Epithelial cell of proximal tubule (primary cell): ENCODE measurements at regions not wholly inside any gene's neighbourhood (a gene's known extent, or its start where the extent isn't known, plus 50 kb on each side); places are given as distances from the start of the nearest gene placed in this dataset.

Source experiments
- DNase-seq: peaks from one replicate; pipeline ENCODE4 v3.0.0-alpha.2; 2011; ENCODE audit warnings: low read depth
- H3K4me3 ChIP-seq: 2 replicates; pipeline ENCODE4 v1.5.1; 2011; ENCODE audit warnings: low read depth, mild to moderate bottlenecking, low read length
- CTCF ChIP-seq: conservative IDR thresholded peaks from 2 replicates; pipeline ENCODE4 v1.5.1; 2012; ENCODE audit warnings: low read depth, mild to moderate bottlenecking, low read length

- no peak overlapping the region for H3K4me3 ChIP-seq
- TF ChIP-seq CTCF = no peak
- no peak for DNase-seq
These were observed 73.8 kb downstream of the DIO3 start for GRCh38 chr14:101634850-101635748.

- DNase-seq = no peak
- no peak overlapping the region for H3K4me3 ChIP-seq
- TF ChIP-seq CTCF = no peak
These were observed 74.7 kb downstream of the DIO3 start for GRCh38 chr14:101635749-101636560.

- H3K4me3 ChIP-seq = no peak overlapping the region
- DNase-seq = no peak
- TF ChIP-seq CTCF = no peak
These were observed 78.0 kb downstream of the DIO3 start for GRCh38 chr14:101639241-101639833.

- TF ChIP-seq CTCF = no peak
- no peak for DNase-seq
- H3K4me3 ChIP-seq = no peak overlapping the region
These were observed 82.4 kb downstream of the DIO3 start for GRCh38 chr14:101643651-101644050.

GRCh38 chr14:101654051-101654450, 92.8 kb downstream of the DIO3 start:
- no peak for DNase-seq
- TF ChIP-seq CTCF = no peak
- no peak overlapping the region for H3K4me3 ChIP-seq

GRCh38 chr14:101657372-101657771, 96.1 kb downstream of the DIO3 start:
- no peak for TF ChIP-seq CTCF
- H3K4me3 ChIP-seq = no peak overlapping the region
- no peak for DNase-seq
